H1 (cell line): ENCODE measurements at regions not wholly inside any gene's neighbourhood (a gene's known extent, or its start where the extent isn't known, plus 50 kb on each side); places are given as distances from the start of the nearest gene placed in this dataset.

Experiments
- CTCF ChIA-PET: fragments of 300-600 bp; sonication (Branson Sonifier 250); formaldehyde crosslinking; loops from one replicate; lab custom pipeline; 2021; ENCODE audit not compliant: partially characterized antibody; lab: Charles Lee
- POLR2A ChIA-PET: fragments of 300-600 bp; sonication (Branson Sonifier 250); formaldehyde crosslinking; loops from one replicate; lab custom pipeline; 2021; ENCODE audit warnings: inconsistent platforms; ENCODE audit not compliant: partially characterized antibody; lab: Charles Lee
- DNase-seq, 2 experiments: peaks; one replicate each; pipeline versions ENCODE4 v3.0.0 to v3.0.0-alpha.2; 2010 to 2022; ENCODE audit warnings: low spot score in 2 of 2, low read depth in 1 of 2, mixed read lengths in 1 of 2
- FAIRE-seq: peaks from 2 replicates; lab custom pipeline; 2011; peaks lifted over from hg19 to GRCh38; lab: Jason Lieb, UNC
- H2AFZ ChIP-seq: 2 replicates; pipeline ENCODE4 v1.8.1; 2012; ENCODE audit warnings: low read length, inconsistent platforms
- H2AK5ac ChIP-seq: 2 replicates; pipeline ENCODE4 v1.6.1; 2013; ENCODE audit warnings: low read depth, low read length
- H2BK120ac ChIP-seq: replicated peaks from 2 replicates; pipeline ENCODE3; 2013; ENCODE audit warnings: low read depth, low read length, inconsistent platforms
- H2BK12ac ChIP-seq: 2 replicates; pipeline ENCODE4 v1.6.1; 2013; ENCODE audit warnings: low read depth, low read length
- H2BK15ac ChIP-seq: 2 replicates; pipeline ENCODE4 v1.6.1; 2013; ENCODE audit warnings: low read length
- H2BK20ac ChIP-seq: 2 replicates; pipeline ENCODE4 v1.6.1; 2013; ENCODE audit warnings: low read length
- H2BK5ac ChIP-seq: 2 replicates; pipeline ENCODE4 v1.6.1; 2013; ENCODE audit warnings: low read depth, low read length
- H3K14ac ChIP-seq: 2 replicates; pipeline ENCODE4 v1.6.1; 2013; ENCODE audit warnings: inconsistent platforms; ENCODE audit not compliant: insufficient read length
- H3K18ac ChIP-seq: 2 replicates; pipeline ENCODE4 v1.6.1; 2013; ENCODE audit warnings: low read length; ENCODE audit errors: extremely low read depth
- H3K23ac ChIP-seq: 2 replicates; pipeline ENCODE4 v1.6.1; 2013; ENCODE audit warnings: inconsistent platforms; ENCODE audit not compliant: insufficient read length
- H3K23me2 ChIP-seq: 2 replicates; pipeline ENCODE4 v1.6.1; 2013; ENCODE audit warnings: low read depth, low read length
- H3K27ac ChIP-seq: 2 replicates; pipeline ENCODE4 v1.6.1; 2011; ENCODE audit warnings: low read depth, low read length, inconsistent platforms
- H3K27me3 ChIP-seq, 4 experiments: replicated peaks in 1 of 4; 1 replicate in 1 of 4; 2 replicates in 3 of 4; pipeline versions ENCODE4 v1.6.1 to v1.8.1; 2011 to 2013; ENCODE audit warnings: low read length in 3 of 4, mild to moderate bottlenecking in 3 of 4, inconsistent platforms in 2 of 4, mixed read lengths in 2 of 4, moderate library complexity in 1 of 4; ENCODE audit not compliant: control insufficient read depth in 3 of 4, insufficient read depth in 3 of 4; ENCODE audit errors: extremely low read depth in 1 of 4
- H3K36me3 ChIP-seq, 4 experiments: 2 replicates each; pipeline versions ENCODE4 v1.6.1 to v1.8.1; 2011 to 2013; ENCODE audit warnings: mild to moderate bottlenecking in 4 of 4, low read length in 3 of 4, moderate library complexity in 2 of 4, control low read depth in 1 of 4, inconsistent platforms in 1 of 4; ENCODE audit not compliant: insufficient read depth in 4 of 4, control insufficient read depth in 2 of 4
- H3K4ac ChIP-seq: replicated peaks from 2 replicates; pipeline ENCODE3; 2013; ENCODE audit warnings: low read length, low read depth, mixed read lengths, inconsistent platforms; ENCODE audit not compliant: insufficient read length
- H3K4me1 ChIP-seq, 4 experiments: replicated peaks in 1 of 4; 1 replicate in 1 of 4; 2 replicates in 3 of 4; pipeline versions ENCODE4 v1.6.1 to v1.8.1; 2011 to 2013; ENCODE audit warnings: low read length in 3 of 4, inconsistent platforms in 2 of 4, mixed read lengths in 1 of 4; ENCODE audit not compliant: insufficient read depth in 4 of 4, control insufficient read depth in 3 of 4
- H3K4me2 ChIP-seq, 2 experiments: 2 replicates each; pipeline versions ENCODE4 v1.6.1 to v1.8.1; 2011 to 2013; ENCODE audit warnings: low read depth in 2 of 2, low read length in 2 of 2, control low read depth in 1 of 2, inconsistent platforms in 1 of 2, mild to moderate bottlenecking in 1 of 2; ENCODE audit not compliant: insufficient read depth in 1 of 2
- H3K4me3 ChIP-seq, 4 experiments: fragments of 200-600, 300-600 bp in 1 of 4; sonication (generic), shearing (Covaris generic), sonication (Bioruptor Twin) in 1 of 4; 2 replicates each; pipeline versions ENCODE4 v1.5.1 to v1.8.1; 2011 to 2016; ENCODE audit warnings: low read length in 4 of 4, low read depth in 3 of 4, control low read depth in 2 of 4, inconsistent platforms in 2 of 4, mild to moderate bottlenecking in 2 of 4, mixed read lengths in 1 of 4, moderate library complexity in 1 of 4; ENCODE audit not compliant: insufficient read depth in 2 of 4; ENCODE audit errors: extremely low read depth in 1 of 4
- H3K56ac ChIP-seq: replicated peaks from 2 replicates; pipeline ENCODE3; 2013; ENCODE audit warnings: low read depth, mild to moderate bottlenecking, mixed read lengths, low read length, inconsistent platforms; ENCODE audit not compliant: insufficient read length
- H3K79me1 ChIP-seq: 2 replicates; pipeline ENCODE4 v1.6.1; 2013; ENCODE audit warnings: low read depth, low read length, control low read depth
- H3K79me2 ChIP-seq, 2 experiments: 2 replicates each; pipeline versions ENCODE4 v1.6.1 to v1.8.1; 2012 to 2013; ENCODE audit warnings: low read length in 2 of 2, mild to moderate bottlenecking in 2 of 2, inconsistent platforms in 1 of 2; ENCODE audit not compliant: insufficient read depth in 2 of 2, control insufficient read depth in 1 of 2
- H3K9ac ChIP-seq, 4 experiments: replicated peaks in 1 of 4; 1 replicate in 1 of 4; 2 replicates in 3 of 4; pipeline versions ENCODE4 v1.6.1 to v1.8.1; 2011 to 2013; ENCODE audit warnings: low read depth in 3 of 4, low read length in 3 of 4, control low read depth in 2 of 4, mild to moderate bottlenecking in 2 of 4, moderate library complexity in 2 of 4, inconsistent platforms in 1 of 4; ENCODE audit errors: extremely low read depth in 1 of 4
- H3K9me3 ChIP-seq, 2 experiments: 2 replicates each; pipeline versions ENCODE4 v1.6.1 to v1.8.1; 2012 to 2013; ENCODE audit warnings: mild to moderate bottlenecking in 2 of 2, moderate library complexity in 2 of 2, control low read depth in 1 of 2, inconsistent platforms in 1 of 2, low read depth in 1 of 2, low read length in 1 of 2, mixed read lengths in 1 of 2; ENCODE audit not compliant: insufficient read depth in 2 of 2
- H4K20me1 ChIP-seq, 2 experiments: replicated peaks in 1 of 2; 2 replicates each; pipeline versions ENCODE3 to v1.8.1; 2011 to 2013; ENCODE audit warnings: inconsistent platforms in 2 of 2, low read length in 2 of 2, mild to moderate bottlenecking in 1 of 2; ENCODE audit not compliant: insufficient read depth in 2 of 2, control insufficient read depth in 1 of 2
- H4K5ac ChIP-seq: 2 replicates; pipeline ENCODE4 v1.6.1; 2013; ENCODE audit warnings: low read length, low read depth, mixed read lengths, inconsistent platforms; ENCODE audit not compliant: insufficient read length
- H4K8ac ChIP-seq: 2 replicates; pipeline ENCODE4 v1.8.0; 2013; ENCODE audit warnings: mild to moderate bottlenecking, moderate library complexity, low read length, inconsistent platforms; ENCODE audit not compliant: insufficient read depth; ENCODE audit errors: extremely low read depth
- H4K91ac ChIP-seq: replicated peaks from 2 replicates; pipeline ENCODE3; 2013; ENCODE audit warnings: low read length, mixed read lengths, inconsistent platforms; ENCODE audit not compliant: insufficient read length
- ATF3 ChIP-seq: IDR thresholded peaks from 2 replicates; pipeline ENCODE4 v1.6.1; 2011; ENCODE audit warnings: low read depth, mild to moderate bottlenecking, low read length; ENCODE audit not compliant: insufficient read depth
- CHD1 ChIP-seq: IDR thresholded peaks from 2 replicates; pipeline ENCODE4 v1.6.1; 2012; ENCODE audit warnings: low read depth, low read length, improper control_type of control experiment
- EP300 ChIP-seq, 2 experiments: IDR thresholded peaks; 1 replicate in 1 of 2; 2 replicates in 1 of 2; pipeline ENCODE4 v1.6.1; 2011 to 2012; ENCODE audit warnings: low read depth in 2 of 2, low read length in 2 of 2, mild to moderate bottlenecking in 2 of 2, borderline replicate concordance in 1 of 2, inconsistent platforms in 1 of 2, moderate library complexity in 1 of 2
- EZH2 ChIP-seq: fragments of 200-600 bp; sonication (generic); IDR thresholded peaks from 2 replicates; pipeline ENCODE4 v1.7.1; 2012; ENCODE audit warnings: low read depth, mild to moderate bottlenecking, moderate library complexity, low read length, inconsistent platforms; ENCODE audit not compliant: severe bottlenecking
- KDM1A ChIP-seq: fragments of 200-600, 300-600 bp; sonication (generic); IDR thresholded peaks from 2 replicates; pipeline ENCODE4 v1.7.1; 2016; ENCODE audit warnings: mild to moderate bottlenecking, low read length, borderline replicate concordance
- KDM4A ChIP-seq: IDR thresholded peaks from one replicate; pipeline ENCODE4 v1.7.1; 2012; ENCODE audit warnings: low read depth, mild to moderate bottlenecking, moderate library complexity, low read length, inconsistent platforms; ENCODE audit not compliant: severe bottlenecking
- NANOG ChIP-seq: IDR thresholded peaks from 2 replicates; pipeline ENCODE4 v1.6.1; 2011; ENCODE audit warnings: low read length, low read depth, mild to moderate bottlenecking, inconsistent platforms; ENCODE audit not compliant: insufficient read depth, poor library complexity, severe bottlenecking
- NRF1 ChIP-seq: IDR thresholded peaks from 2 replicates; pipeline ENCODE4 v1.6.1; 2011; ENCODE audit warnings: mild to moderate bottlenecking, low read depth, low read length, improper control_type of control experiment
- PHF8 ChIP-seq: fragments of 200-600 bp; sonication (generic); conservative IDR thresholded peaks from 2 replicates; pipeline ENCODE4 v1.7.1; 2012; ENCODE audit warnings: low read depth, mild to moderate bottlenecking, inconsistent platforms, low read length, moderate library complexity
- RXRA ChIP-seq: IDR thresholded peaks from 2 replicates; pipeline ENCODE4 v1.6.1; 2011; ENCODE audit warnings: low read depth, mild to moderate bottlenecking, low read length, moderate library complexity; ENCODE audit not compliant: insufficient read depth
- SIRT6 ChIP-seq: IDR thresholded peaks from one replicate; pipeline ENCODE4 v1.7.1; 2012; ENCODE audit warnings: low read length, inconsistent platforms
- SIX5 ChIP-seq: IDR thresholded peaks from 2 replicates; pipeline ENCODE4 v1.6.1; 2011; ENCODE audit warnings: mild to moderate bottlenecking, low read depth, low read length
- TBP ChIP-seq: IDR thresholded peaks from 2 replicates; pipeline ENCODE4 v1.6.1; 2011; ENCODE audit warnings: low read depth, low read length, improper control_type of control experiment
- WGBS, 2 experiments: shearing (Covaris generic) in 1 of 2; methylation state at CpG; one replicate each; pipeline versions ENCODE4 v1.1.6 to v1.1.7; 2013 to 2015; ENCODE audit warnings: low lambda C conversion rate in 2 of 2, mixed read lengths in 2 of 2, inconsistent platforms in 1 of 2, low coverage in 1 of 2, missing lambda C conversion rate in 1 of 2; ENCODE audit not compliant: insufficient replicate concordance in 2 of 2, insufficient coverage in 1 of 2, insufficient read length in 1 of 2; ENCODE audit errors: extremely low coverage in 1 of 2, missing lambda C conversion rate in 1 of 2; 5-methylcytosine and 5-hydroxymethylcytosine counted together

GRCh38 chr6:122323361-122323760 lies 76.1 kb upstream of the HSF2 start (continued):
- no peak for TF ChIP-seq PHF8

DNA sequence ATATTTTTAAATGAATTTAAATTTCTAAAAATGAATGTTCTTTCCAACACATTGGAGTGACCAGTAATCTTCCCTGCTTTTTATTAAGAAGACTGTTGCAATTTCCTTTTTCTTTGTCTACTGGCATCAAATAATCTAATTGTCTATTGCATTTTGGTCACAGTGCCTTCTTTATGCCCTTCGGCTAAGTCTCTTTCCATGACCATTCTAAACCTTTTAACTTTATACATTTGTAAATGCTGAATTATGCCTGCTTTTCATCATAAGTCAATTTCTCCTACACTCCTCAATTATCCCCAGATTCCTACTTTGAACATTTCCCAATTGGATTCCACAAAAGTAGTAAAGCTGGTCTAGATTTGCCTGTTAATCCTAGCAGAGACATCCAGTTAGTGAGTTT lies 69.1 kb upstream of the HSF2 start:
- Histone ChIP-seq H4K91ac (no peak overlapping the region), H3K79me1 (no peaks in the 10 kb centered on the region), H3K23ac (no peak overlapping the region), H2BK12ac (no peak overlapping the region), H2AFZ (no peak overlapping the region), H3K4me1 (no peaks in the 10 kb centered on the region), H2BK15ac (no peak overlapping the region), H3K4me2 (no peak overlapping the region), H3K14ac (no peak overlapping the region), H2AK5ac (no peak overlapping the region), H2BK5ac (no peak overlapping the region), H4K8ac (no peak overlapping the region), H3K4ac (no peak overlapping the region), H3K36me3 (no peaks in the 10 kb centered on the region), H3K27ac (no peak overlapping the region), H3K9me3 (no peaks in the 10 kb centered on the region), H3K23me2 (no peaks in the 10 kb centered on the region), H2BK20ac (no peak overlapping the region), H3K27me3 (no peaks in the 10 kb centered on the region), H3K9ac (no peak overlapping the region), H3K79me2 (no peaks in the 10 kb centered on the region), H3K56ac (no peak overlapping the region), H3K4me3 (no peak overlapping the region), H4K20me1 (no peaks in the 10 kb centered on the region), H2BK120ac (no peak overlapping the region), H4K5ac (no peak overlapping the region), H3K18ac (no peak overlapping the region)
- DNase-seq (no peak), FAIRE-seq (no peak)
- CTCF ChIA-PET: no interaction called here
- 56% methylated on average over 1 of the region's 1 CpG; no CpG with 5 or more reads in 1 of the 2 experiments for WGBS, 2 experiments
- POLR2A ChIA-PET: no interaction called here
- TF ChIP-seq NRF1 (no peak), KDM1A (no peak), NANOG (no peak), KDM4A (no peak), EZH2 (no peak), SIX5 (no peak), RXRA (no peak), TBP (no peak), SIRT6 (no peak), ATF3 (no peak), EP300 (IDR thresholded peaks at IDR 0.05; ENCODE audit: borderline replicate concordance in 1 of 2, low read depth in 2 of 2, low read length in 2 of 2) (no peak), CHD1 (no peak)
